Stomach (tissue), 4 donors: ENCODE measurements at regions not wholly inside any gene's neighbourhood (a gene's known extent, or its start where the extent isn't known, plus 50 kb on each side); places are given as distances from the start of the nearest gene placed in this dataset.

Experiments
- CTCF ChIP-seq, 7 experiments: fragments of 450-650 bp in 4 of 7; fragments of 200-600 bp in 3 of 7; sonication (generic) in 3 of 7; IDR thresholded peaks; one replicate each; pipeline ENCODE4 v1.5.1; 2016 to 2019; ENCODE audit warnings: antibody characterized with exemption in 7 of 7, control low read depth in 2 of 7, mild to moderate bottlenecking in 1 of 7
- POLR2A ChIP-seq, 4 donors: fragments of 450-650 bp; IDR thresholded peaks; one replicate each; pipeline ENCODE4 v1.6.1; 2016; ENCODE audit warnings: antibody characterized with exemption in 4 of 4, control low read depth in 2 of 4, mild to moderate bottlenecking in 1 of 4, moderate library complexity in 1 of 4

GRCh38 chr2:2400286-2401038 is 69.4 kb upstream of the MYT1L start:
- TF ChIP-seq CTCF (IDR thresholded peaks at IDR 0.05) = no peak
- TF ChIP-seq POLR2A (IDR thresholded peaks at IDR 0.05) = no peak
